Uterus (tissue), 2 donors: ENCODE measurements at regions not wholly inside any gene's neighbourhood (a gene's known extent, or its start where the extent isn't known, plus 50 kb on each side); places are given as distances from the start of the nearest gene placed in this dataset.

Source experiments
- CTCF ChIP-seq, 4 experiments: fragments of 200-600 bp in 2 of 4; fragments of 450-650 bp in 2 of 4; sonication (generic) in 2 of 4; IDR thresholded peaks; one replicate each; pipeline ENCODE4 v1.5.1; 2016 to 2019; ENCODE audit warnings: antibody characterized with exemption in 4 of 4, mild to moderate bottlenecking in 2 of 4, moderate library complexity in 1 of 4
- POLR2A ChIP-seq, 2 donors: fragments of 450-650 bp; IDR thresholded peaks; one replicate each; pipeline ENCODE4 v1.6.1; 2016; ENCODE audit warnings: antibody characterized with exemption in 2 of 2, mild to moderate bottlenecking in 1 of 2, moderate library complexity in 1 of 2

GRCh38 chr4:59135248-59135985 lies 2025.2 kb upstream of the IGFBP7 start:
- TF ChIP-seq CTCF (IDR thresholded peaks at IDR 0.05) (no peak), POLR2A (IDR thresholded peaks at IDR 0.05) (no peak)
